Calu3 (cell line): ENCODE measurements at regions not wholly inside any gene's neighbourhood (a gene's known extent, or its start where the extent isn't known, plus 50 kb on each side); places are given as distances from the start of the nearest gene placed in this dataset.

Experiments used
- BruUV-seq: library from RNA; stranded (reverse); fragments of 400-500 nt; replicated peaks from 2 replicates; lab custom pipeline; 2021; lab: Mats Ljungman, UMichigan
- CTCF ChIA-PET: fragments of 300-600 bp; sonication (Branson Sonifier 250); formaldehyde crosslinking; loops from one replicate; lab custom pipeline; 2022; ENCODE audit warnings: antibody characterized with exemption; lab: Charles Lee
- DNase-seq: peaks from one replicate; pipeline ENCODE4 v3.0.0; 2022
- H3K27ac Mint-ChIP-seq: one replicate; pipeline ENCODE4 v1.8.0; 2022; ENCODE audit warnings: mixed read lengths; ENCODE audit not compliant: unreplicated experiment
- H3K27me3 Mint-ChIP-seq: one replicate; pipeline ENCODE4 v1.8.0; 2022; ENCODE audit warnings: mixed read lengths; ENCODE audit not compliant: unreplicated experiment
- H3K36me3 Mint-ChIP-seq: one replicate; pipeline ENCODE4 v1.8.0; 2022; ENCODE audit warnings: mild to moderate bottlenecking, moderate library complexity, mixed read lengths; ENCODE audit not compliant: insufficient read depth, unreplicated experiment
- H3K4me1 Mint-ChIP-seq: one replicate; pipeline ENCODE4 v1.8.0; 2022; ENCODE audit warnings: mild to moderate bottlenecking, low read depth, mixed read lengths; ENCODE audit not compliant: unreplicated experiment
- H3K4me3 Mint-ChIP-seq: one replicate; pipeline ENCODE4 v1.8.0; 2022; ENCODE audit warnings: mild to moderate bottlenecking, low read depth, moderate library complexity, mixed read lengths; ENCODE audit not compliant: unreplicated experiment
- H3K9me3 Mint-ChIP-seq: one replicate; pipeline ENCODE4 v1.8.0; 2022; ENCODE audit warnings: low read depth, mixed read lengths; ENCODE audit not compliant: unreplicated experiment
- intact Hi-C: fragments of 100-400 bp; cut with micrococcal nuclease; formaldehyde crosslinking; loops from one replicate; pipeline ENCODE4 v1.10.0; 2022; ENCODE audit not compliant: unreplicated experiment
- TF ChIP-seq, protein P1 (sequence below): fragments of 200-600 bp; IDR thresholded peaks from one replicate; pipeline ENCODE4 v1.8.0; 2022; ENCODE audit warnings: antibody characterized with exemption; ENCODE audit not compliant: unreplicated experiment

DNA sequence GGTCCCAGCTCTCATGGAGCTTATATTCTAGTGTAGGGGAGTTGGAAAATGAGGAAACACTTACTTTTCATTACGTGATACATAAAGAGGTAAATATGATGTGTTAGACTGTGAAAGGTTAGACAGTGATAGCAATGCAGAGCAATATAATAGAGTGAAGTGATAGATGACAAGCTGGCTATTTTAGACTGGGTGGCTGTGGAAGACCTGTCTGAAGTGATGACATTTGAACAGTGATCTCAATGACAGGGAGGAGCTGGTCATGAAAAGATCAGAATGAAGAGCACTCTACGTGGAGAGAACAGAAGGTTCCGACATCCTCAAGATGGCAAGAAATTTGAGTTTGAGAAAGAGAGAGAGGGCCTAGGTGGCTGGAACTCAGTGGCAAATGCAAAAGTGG lies 118.9 kb upstream of the MKLN1 start:
- peaks cover 7% of the 10 kb centered on the region for H3K36me3 Mint-ChIP-seq
- TF ChIP-seq, protein P1, sequence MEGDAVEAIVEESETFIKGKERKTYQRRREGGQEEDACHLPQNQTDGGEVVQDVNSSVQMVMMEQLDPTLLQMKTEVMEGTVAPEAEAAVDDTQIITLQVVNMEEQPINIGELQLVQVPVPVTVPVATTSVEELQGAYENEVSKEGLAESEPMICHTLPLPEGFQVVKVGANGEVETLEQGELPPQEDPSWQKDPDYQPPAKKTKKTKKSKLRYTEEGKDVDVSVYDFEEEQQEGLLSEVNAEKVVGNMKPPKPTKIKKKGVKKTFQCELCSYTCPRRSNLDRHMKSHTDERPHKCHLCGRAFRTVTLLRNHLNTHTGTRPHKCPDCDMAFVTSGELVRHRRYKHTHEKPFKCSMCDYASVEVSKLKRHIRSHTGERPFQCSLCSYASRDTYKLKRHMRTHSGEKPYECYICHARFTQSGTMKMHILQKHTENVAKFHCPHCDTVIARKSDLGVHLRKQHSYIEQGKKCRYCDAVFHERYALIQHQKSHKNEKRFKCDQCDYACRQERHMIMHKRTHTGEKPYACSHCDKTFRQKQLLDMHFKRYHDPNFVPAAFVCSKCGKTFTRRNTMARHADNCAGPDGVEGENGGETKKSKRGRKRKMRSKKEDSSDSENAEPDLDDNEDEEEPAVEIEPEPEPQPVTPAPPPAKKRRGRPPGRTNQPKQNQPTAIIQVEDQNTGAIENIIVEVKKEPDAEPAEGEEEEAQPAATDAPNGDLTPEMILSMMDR: no peak
- no peaks in the 10 kb centered on the region for H3K4me1 Mint-ChIP-seq
- no peaks in the 10 kb centered on the region for H3K9me3 Mint-ChIP-seq
- no TSS peak for BruUV-seq
- H3K4me3 Mint-ChIP-seq: no peak overlapping the region
- no peaks in the 10 kb centered on the region for H3K27me3 Mint-ChIP-seq
- H3K27ac Mint-ChIP-seq: no peak overlapping the region
- CTCF ChIA-PET: no interaction called here
- DNase-seq: no peak
- intact Hi-C loops: no loop called here

DNA sequence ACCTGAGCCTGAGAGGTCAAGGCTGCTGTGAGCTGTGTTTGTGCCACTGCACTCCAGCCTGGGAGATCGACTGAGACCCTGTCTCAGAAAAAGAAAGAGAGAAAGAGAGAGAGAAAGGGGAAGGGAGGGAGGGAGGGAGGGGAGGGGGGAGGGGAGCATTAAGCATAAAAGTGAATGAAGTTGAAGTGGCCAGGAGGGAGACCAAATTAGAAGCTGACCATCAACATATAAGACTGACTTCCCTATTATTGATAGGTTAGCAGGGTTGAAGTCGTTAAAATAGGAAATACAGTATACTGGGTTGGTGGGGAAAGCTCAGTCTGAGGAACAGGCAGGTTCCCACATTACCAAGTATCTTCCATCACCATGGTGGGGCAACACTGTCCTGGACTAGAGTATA lies 117.1 kb upstream of the MKLN1 start:
- intact Hi-C loops: no loop called here
- DNase-seq: no peak
- TF ChIP-seq, protein P1: no peak
- CTCF ChIA-PET: no interaction called here
- Mint-ChIP-seq H3K27ac (peak overlapping the region; percentile 52), H3K9me3 (no peaks in the 10 kb centered on the region), H3K27me3 (no peaks in the 10 kb centered on the region), H3K4me1 (no peaks in the 10 kb centered on the region), H3K4me3 (no peak overlapping the region), H3K36me3 (peaks cover 7% of the 10 kb centered on the region)
- BruUV-seq: no TSS peak

DNA sequence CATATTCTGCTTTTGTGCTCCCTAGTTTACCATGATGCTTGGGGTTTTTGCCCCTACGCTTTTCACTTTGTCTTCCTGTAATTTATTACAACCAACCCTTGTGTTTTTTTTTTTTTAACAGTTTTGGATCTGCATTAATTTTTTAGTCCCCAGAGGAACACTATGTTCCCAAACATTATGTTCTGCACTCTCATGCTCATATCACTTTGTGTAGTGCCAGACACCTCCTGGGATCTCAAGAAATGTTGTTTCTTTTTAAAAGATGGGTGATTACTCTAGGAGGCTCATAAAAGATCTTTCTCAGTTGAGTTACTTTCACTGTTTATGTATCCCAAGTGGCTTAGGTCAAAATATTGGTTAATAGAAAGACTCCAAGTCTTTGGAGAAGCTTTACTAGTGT lies 116.2 kb upstream of the MKLN1 start:
- no peak for DNase-seq
- Mint-ChIP-seq H3K27me3 (no peaks in the 10 kb centered on the region), H3K4me1 (no peaks in the 10 kb centered on the region), H3K9me3 (no peaks in the 10 kb centered on the region), H3K36me3 (peaks cover 7% of the 10 kb centered on the region), H3K27ac (no peak overlapping the region), H3K4me3 (no peak overlapping the region)
- intact Hi-C loops: no loop called here
- CTCF ChIA-PET: no interaction called here
- no TSS peak for BruUV-seq
- TF ChIP-seq, protein P1: no peak

DNA sequence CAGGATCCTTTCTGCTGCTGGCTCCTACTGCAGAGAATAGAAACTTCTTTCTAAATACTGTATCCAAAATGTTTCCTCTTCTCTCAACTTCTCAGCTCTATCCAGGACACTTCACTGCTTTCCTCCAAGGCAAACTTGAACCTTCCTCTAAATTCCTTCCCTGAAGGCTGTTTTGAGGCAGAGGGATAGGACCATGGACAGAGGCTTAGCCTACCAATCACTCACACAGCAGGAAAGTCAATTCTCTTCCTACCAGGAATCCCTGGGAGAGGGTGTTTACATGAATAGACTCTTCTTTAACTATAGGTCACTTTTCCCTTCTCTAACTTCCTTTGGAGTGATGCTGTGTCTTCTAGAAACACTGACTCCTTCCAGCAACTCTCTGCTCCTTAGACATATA lies 115.6 kb upstream of the MKLN1 start:
- Mint-ChIP-seq H3K9me3 (no peaks in the 10 kb centered on the region), H3K4me3 (no peak overlapping the region), H3K27me3 (no peaks in the 10 kb centered on the region), H3K4me1 (no peaks in the 10 kb centered on the region), H3K27ac (no peak overlapping the region), H3K36me3 (peaks cover 7% of the 10 kb centered on the region)
- no peak for DNase-seq
- CTCF ChIA-PET: no interaction called here
- TF ChIP-seq, protein P1: no peak
- intact Hi-C loops: no loop called here
- no TSS peak for BruUV-seq
